DMS114 treated with DMSO at 0.1 percent for 48 hours (cell line): ENCODE measurements at regions not wholly inside any gene's neighbourhood (a gene's known extent, or its start where the extent isn't known, plus 50 kb on each side); places are given as distances from the start of the nearest gene placed in this dataset.

Experiments
- DNase-seq: peaks from one replicate; lab custom pipeline; 2025; ENCODE audit not compliant: unreplicated experiment; lab: John Stamatoyannopoulos, UW

GRCh38 chr2:185145316-185146121 is 547.2 kb downstream of the ZNF804A start:
- no peak for DNase-seq

GRCh38 chr2:185147361-185147760 is 549.0 kb downstream of the ZNF804A start:
- no peak for DNase-seq

GRCh38 chr2:185152186-185152585 is 553.9 kb downstream of the ZNF804A start:
- DNase-seq = no peak

- no peak for DNase-seq
Measured at GRCh38 chr2:185161701-185162100, 563.4 kb downstream of the ZNF804A start.

- DNase-seq = no peak
Measured at GRCh38 chr2:185174353-185174752, 564.3 kb upstream of the FSIP2 start.

GRCh38 chr2:185179743-185180142 is 558.9 kb upstream of the FSIP2 start:
- DNase-seq = no peak

GRCh38 chr2:185181901-185182300 is 556.7 kb upstream of the FSIP2 start:
- DNase-seq = no peak

- DNase-seq = no peak
Measured at GRCh38 chr2:185185044-185185443, 553.6 kb upstream of the FSIP2 start.

- DNase-seq = no peak
Measured at GRCh38 chr2:185187421-185187820, 551.2 kb upstream of the FSIP2 start.

GRCh38 chr2:185188656-185189055 is 549.9 kb upstream of the FSIP2 start:
- no peak for DNase-seq

GRCh38 chr2:185201063-185201462 is 537.5 kb upstream of the FSIP2 start:
- no peak for DNase-seq

- no peak for DNase-seq
Measured at GRCh38 chr2:185202381-185202780, 536.2 kb upstream of the FSIP2 start.

GRCh38 chr2:185202945-185203528 is 535.6 kb upstream of the FSIP2 start:
- DNase-seq = no peak

GRCh38 chr2:185208261-185208660 is 530.3 kb upstream of the FSIP2 start:
- no peak for DNase-seq

- no peak for DNase-seq
Measured at GRCh38 chr2:185215497-185215896, 523.1 kb upstream of the FSIP2 start.

- DNase-seq = no peak
Measured at GRCh38 chr2:185219981-185220380, 518.6 kb upstream of the FSIP2 start.

- DNase-seq = no peak
Measured at GRCh38 chr2:185222311-185222710, 516.3 kb upstream of the FSIP2 start.

GRCh38 chr2:185227391-185227790 is 511.2 kb upstream of the FSIP2 start:
- no peak for DNase-seq

GRCh38 chr2:185239491-185239890 is 499.1 kb upstream of the FSIP2 start:
- no peak for DNase-seq

GRCh38 chr2:185240796-185241195 is 497.8 kb upstream of the FSIP2 start:
- no peak for DNase-seq

GRCh38 chr2:185241556-185241955 is 497.0 kb upstream of the FSIP2 start:
- no peak for DNase-seq

GRCh38 chr2:185242462-185242861 is 496.1 kb upstream of the FSIP2 start:
- no peak for DNase-seq

GRCh38 chr2:185245216-185245615 is 493.4 kb upstream of the FSIP2 start:
- DNase-seq = no peak
